HG03457 (cell line): ENCODE measurements at regions not wholly inside any gene's neighbourhood (a gene's known extent, or its start where the extent isn't known, plus 50 kb on each side); places are given as distances from the start of the nearest gene placed in this dataset.

Experiments used
- ATAC-seq: cut with Tn5 transposase; IDR thresholded peaks from one replicate; pipeline ENCODE4 v1.9.1; 2021; ENCODE audit warnings: moderate number of reproducible peaks; ENCODE audit not compliant: unreplicated experiment

DNA sequence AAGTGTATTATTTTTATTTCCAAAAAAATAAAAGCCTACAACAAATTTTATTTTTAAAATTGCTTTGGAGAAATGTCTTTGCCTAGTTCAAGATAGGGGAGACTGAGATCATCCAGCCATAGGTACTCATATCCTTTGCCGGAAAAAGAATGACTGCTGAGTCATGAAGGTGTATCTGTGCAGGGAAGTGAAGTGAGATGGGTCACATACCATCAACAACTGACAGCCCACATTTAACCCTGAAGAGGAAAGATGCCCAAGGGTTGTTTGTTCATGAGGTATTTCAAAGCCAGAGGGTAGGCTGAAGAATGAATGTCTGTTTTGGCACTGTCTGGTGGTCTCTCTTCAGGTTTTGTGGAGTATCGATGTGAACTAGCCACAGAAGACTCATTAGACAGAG is 106.7 kb upstream of the TTC29 start:
- no peak for ATAC-seq

- no peak for ATAC-seq
Measured at GRCh38 chr4:147054228-147054872, 108.7 kb upstream of the TTC29 start.

- no peak for ATAC-seq
Measured at GRCh38 chr4:147056940-147057610, 111.4 kb upstream of the TTC29 start.

GRCh38 chr4:147057611-147058190 is 112.0 kb upstream of the TTC29 start:
- no peak for ATAC-seq

GRCh38 chr4:147059064-147059731 is 113.5 kb upstream of the TTC29 start:
- no peak for ATAC-seq

- no peak for ATAC-seq
Measured at GRCh38 chr4:147060151-147060931, 114.7 kb upstream of the TTC29 start.

GRCh38 chr4:147064856-147065255 is 119.2 kb upstream of the TTC29 start:
- no peak for ATAC-seq

- ATAC-seq, result no peak
Measured at GRCh38 chr4:147068564-147068963, 122.9 kb upstream of the TTC29 start.

- no peak for ATAC-seq
Measured at GRCh38 chr4:147071209-147071740, 125.6 kb upstream of the TTC29 start.

DNA sequence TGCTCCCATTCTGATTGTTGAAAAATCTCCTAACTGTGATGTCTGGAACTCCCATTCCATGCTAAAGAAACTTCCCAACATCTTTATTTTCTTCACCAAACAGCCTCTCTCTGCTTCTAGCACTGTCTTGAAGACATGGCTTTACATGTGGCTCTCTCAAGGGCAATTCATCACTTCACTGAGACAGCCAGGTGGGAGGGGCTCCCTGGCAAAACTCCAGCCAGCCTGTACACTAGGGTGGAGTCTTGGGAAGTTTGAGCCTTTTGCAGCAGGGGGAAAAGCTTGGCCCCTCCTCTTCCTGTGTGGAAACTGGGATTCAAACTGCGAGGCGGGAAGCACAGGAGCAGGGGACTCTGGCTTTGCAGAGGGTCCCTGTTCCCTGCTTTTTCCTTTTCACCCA is 130.5 kb upstream of the TTC29 start:
- no peak for ATAC-seq

GRCh38 chr4:147076728-147077127 is 131.1 kb upstream of the TTC29 start:
- no peak for ATAC-seq

DNA sequence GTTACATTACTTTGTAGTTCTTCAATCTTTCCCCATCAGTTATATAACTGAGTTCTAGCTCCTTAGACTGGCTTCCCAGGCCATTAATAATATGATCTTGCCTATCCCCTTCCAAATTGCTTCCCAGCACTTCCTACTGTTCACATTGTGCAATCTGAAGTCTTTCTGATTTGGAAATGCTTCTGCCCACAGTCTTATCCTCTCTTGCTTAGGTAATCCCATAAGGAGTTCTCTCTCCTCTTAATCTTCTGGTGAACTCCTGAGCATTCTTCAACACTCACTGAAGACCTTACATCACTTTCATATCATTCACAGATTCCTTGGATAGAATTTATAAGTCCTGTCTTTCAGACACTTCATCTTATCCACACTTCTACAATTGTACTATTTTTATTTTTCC is 132.7 kb upstream of the TTC29 start:
- no peak for ATAC-seq

DNA sequence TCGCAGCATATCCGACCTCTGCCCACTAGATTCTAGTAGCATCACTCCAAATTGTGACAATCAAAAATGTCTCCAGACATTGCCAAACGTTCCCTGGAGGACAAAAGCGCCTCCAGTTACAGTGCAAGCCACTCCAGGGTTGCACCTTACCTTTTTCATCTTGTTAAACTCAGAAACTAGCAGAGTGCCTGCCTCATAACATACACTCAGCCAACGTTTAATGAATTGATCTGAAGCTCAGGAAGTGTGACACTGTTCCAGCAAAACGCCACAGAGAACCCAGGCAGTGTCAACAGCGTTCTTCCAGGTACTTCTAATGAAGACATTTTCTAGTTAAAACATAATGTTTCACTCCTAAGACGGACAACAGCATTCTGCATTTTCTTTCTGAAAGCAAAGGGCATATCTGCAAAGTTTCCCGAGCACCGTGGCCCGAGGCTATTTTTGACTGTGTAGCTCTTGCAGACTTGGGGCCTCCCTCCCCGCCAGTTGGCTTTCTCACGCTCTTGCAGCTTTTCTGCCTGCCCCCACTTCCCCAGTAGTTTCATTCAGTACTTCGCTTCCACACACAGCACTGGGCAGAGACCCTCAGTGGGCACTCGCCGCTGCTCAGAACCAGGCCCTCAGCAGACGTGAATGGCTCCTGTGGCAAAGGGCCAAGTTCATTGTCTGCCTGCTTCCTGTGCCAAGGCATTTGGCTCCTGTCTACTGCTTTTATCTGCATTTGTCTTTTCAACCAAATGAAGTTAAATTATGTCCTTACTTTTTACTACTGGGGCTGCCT is 133.4 kb upstream of the TTC29 start:
- no peak for ATAC-seq

GRCh38 chr4:147084861-147085260 is 139.2 kb upstream of the TTC29 start:
- ATAC-seq, result no peak

DNA sequence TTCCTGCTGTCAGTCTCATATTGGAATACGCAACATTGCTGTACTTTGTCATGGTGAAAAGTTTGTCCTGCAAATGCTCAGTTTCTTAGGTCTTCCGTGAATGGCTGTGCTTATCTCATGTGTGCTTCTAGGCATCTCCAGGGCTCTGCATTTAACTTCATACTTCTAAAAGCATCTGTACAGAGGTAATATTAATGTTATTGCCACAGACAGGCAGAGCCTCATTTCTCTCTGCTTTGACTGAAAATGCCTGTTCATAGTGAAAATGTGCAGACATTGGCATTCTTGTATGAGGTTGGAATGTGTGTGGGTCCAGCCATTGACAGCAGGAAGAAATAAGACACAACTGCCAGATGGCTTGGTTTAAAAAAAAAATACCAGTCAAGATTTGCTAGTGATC is 140.1 kb upstream of the TTC29 start:
- no peak for ATAC-seq

DNA sequence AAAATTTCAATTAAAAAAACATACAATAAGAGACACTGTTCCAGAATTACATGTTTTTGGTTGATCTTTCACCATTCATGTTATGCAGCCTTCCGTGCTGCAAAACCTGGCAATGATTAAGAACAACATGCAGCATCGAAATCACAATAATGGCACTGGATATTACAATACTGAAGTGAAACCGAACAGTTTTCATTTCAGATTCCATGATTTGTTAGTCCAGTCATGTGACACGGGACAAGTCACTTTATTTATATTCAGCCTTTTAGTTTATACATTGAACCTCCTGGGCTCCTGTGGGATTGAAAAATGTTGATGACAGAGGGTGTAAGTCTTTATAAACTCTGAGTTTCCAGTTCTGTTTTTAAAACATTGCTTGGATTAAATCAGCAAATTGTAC is 142.5 kb upstream of the TTC29 start:
- ATAC-seq, result no peak

- no peak for ATAC-seq
Measured at GRCh38 chr4:147090486-147090885, 144.8 kb upstream of the TTC29 start.

DNA sequence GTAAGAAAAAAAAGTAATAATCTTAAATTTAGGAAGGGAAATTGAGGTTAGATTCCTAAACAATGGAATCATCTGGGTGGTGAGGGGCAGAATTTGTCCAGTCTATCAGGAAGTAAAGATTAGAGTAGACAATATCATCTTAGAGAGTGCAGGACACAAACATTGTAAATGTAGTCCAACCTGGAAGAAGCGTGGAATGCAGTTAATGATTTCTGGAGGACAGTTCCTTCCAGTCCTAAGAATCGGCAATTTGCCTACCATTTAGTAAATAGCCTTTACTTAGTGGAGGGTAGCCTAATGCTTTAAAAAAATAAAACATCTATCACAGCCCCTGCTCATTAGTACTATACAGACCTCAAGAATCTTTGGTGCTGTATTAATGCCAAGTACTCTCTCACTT is 147.5 kb upstream of the TTC29 start:
- ATAC-seq, result no peak

- ATAC-seq, result no peak
Measured at GRCh38 chr4:147094238-147094637, 148.6 kb upstream of the TTC29 start.
